ENCODE measurements at regions not wholly inside any gene's neighbourhood (a gene's known extent, or its start where the extent isn't known, plus 50 kb on each side); places are given as distances from the start of the nearest gene placed in this dataset.
"Not testable (repeated sequence)": the region's sequence is repeated elsewhere in the genome, so short reads cannot be mapped to it uniquely, and the experiment has no call there.

DNA sequence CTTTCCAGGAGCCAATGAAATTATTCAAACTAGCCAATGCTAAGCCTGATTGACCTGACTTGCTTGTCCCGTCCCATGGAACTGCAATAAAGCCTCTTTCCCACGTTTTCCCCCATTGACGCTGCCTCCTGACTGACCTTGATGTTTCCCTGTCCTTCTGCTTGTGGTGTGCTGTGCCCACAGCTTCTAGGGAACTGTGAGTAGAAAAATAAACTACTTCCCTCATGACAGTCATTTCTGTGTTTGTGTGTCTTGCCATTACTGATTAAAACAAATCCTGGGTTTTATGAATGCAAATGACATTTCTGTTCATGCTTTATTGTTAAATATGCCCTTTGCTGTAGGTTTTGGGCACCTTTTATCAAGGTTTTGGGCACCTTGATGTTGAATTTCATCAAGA, 91.3 kb upstream of the ABI1 start:
- DNase-seq (no peak), ATAC-seq (no peak)
- intact Hi-C loops (cut with DNase I), result no loop called here

DNA sequence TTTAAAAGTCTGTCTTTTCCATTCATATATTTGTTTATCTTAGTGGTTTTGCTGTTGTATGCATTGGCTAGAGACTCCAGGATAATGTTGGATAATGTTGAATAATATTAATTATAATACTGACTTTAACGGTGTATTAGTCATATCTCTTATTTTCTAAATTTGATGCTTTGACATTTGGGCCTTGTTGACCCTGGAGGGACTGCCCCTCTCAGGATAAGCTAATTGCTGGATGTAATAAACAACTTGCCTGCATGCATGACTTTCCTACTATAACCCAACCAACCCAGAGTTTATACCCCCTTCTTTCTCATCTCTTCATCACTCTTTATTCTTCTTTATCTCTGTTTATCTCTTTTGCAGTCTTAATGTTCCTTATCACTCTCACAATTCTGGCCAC, 90.9 kb upstream of the ABI1 start:
- ATAC-seq, result no peak
- intact Hi-C loops (cut with DNase I), result no loop called here

DNA sequence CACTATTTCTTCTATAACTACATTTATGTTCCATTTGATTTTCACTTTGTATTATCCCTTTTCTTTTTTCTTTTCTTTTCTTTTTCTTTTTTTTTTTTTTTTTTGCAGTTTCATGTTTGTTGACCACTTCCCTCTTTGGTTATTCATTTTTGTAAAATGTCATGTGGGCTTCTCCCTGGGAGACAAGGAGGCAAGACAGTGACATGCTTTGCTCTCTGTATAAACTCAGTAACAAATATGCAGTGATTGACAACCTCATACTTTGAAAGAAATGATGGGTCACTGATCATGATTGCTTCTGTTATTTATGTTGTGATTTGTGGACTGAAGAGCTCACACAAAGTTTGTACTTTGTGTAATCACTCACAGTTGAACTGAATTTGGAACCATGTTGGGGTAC, 90.2 kb upstream of the ABI1 start:
- ATAC-seq (no peak), DNase-seq (no peak)
- intact Hi-C loops (cut with DNase I), result no loop called here

More for the DNA sequence above, 90.9 kb upstream of the ABI1 start:
- no peak for DNase-seq

DNA sequence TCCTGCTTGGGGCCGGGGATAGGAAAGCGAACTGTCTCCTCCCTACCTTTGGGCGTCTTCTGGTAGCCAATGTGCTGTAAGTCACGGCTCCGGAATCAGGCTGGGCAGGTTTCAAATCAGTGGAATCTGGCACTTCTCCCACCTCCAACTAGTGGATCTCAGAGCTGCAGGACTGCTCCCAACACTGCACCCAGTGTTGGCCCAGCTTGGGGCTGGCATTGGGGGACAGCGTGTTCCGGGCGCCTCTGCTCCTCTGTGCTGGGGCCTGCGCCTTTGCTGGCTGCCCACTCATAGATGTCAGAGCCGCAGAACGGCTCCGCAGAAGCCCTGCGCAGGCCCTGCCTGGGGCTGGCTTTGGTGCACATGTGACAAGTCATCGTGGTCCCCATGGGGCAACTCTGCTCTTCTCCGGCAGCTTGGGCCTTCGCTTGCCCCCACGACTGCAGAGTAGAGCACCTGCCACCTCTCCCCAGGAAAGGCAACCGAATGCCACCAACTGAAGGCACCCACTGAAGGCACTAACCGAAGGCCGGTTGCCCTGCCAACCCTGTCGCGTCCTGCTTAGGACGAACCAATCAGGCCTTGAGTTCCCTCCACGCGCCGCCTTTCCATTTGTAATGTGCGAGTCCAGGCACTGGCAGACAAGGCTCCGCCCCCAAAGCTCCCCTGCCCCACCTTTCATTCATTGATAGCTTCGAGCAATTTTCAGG, 85.5 kb upstream of the ABI1 start:
- intact Hi-C loops (cut with DNase I), result no loop called here
- no peak for DNase-seq
- no peak for ATAC-seq

DNA sequence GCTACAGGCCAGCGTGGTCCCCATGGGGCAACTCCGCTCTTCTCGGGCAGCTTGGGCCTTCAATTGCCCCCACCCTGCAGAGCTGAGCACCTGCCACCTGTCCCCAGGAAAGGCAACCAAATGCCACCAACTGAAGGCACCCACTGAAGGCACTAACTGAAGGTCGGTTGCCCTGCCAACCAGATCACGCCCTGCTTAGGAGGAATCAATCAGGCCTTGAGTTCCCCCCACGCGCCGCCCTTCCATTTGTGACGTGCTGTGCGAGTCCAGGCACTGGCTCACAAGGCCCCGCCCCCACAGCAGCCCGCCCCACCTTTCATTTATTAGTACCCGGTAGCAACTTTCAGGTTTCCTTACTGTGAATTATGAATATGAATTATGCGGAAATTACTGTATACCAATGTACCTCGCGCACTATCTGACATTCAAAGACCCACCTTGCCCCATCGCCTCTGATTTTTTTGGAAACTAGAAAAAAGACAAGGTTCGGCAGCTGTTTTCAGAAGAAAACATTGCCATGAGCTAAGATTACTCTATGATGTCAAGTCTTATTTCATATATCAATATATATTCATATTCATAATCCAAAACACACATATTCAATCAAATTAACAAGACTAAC, 83.6 kb upstream of the ABI1 start:
- intact Hi-C loops (cut with DNase I), result no loop called here
- ATAC-seq (no peak), DNase-seq (no peak)

DNA sequence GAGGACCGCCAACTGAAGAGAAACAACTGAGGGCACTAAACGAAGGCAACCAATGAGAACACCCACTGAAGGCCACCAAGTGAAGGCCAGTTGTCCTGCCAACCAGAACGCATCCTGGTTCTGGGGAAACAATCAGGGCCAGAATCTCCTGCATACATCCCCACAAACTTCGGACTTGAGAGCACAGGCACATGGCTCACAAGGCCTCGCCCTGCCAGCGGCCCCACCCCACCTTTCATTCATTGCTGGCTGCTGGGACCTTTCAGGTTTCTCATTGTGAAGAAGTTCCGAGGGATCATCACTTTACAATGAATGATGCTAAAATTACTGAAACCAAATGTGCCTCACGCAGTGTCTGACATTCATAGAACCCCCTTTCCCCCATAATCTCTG, 79.2 kb upstream of the ABI1 start:
- no peak for ATAC-seq
- intact Hi-C loops (cut with DNase I), result no loop called here
- no peak for DNase-seq

DNA sequence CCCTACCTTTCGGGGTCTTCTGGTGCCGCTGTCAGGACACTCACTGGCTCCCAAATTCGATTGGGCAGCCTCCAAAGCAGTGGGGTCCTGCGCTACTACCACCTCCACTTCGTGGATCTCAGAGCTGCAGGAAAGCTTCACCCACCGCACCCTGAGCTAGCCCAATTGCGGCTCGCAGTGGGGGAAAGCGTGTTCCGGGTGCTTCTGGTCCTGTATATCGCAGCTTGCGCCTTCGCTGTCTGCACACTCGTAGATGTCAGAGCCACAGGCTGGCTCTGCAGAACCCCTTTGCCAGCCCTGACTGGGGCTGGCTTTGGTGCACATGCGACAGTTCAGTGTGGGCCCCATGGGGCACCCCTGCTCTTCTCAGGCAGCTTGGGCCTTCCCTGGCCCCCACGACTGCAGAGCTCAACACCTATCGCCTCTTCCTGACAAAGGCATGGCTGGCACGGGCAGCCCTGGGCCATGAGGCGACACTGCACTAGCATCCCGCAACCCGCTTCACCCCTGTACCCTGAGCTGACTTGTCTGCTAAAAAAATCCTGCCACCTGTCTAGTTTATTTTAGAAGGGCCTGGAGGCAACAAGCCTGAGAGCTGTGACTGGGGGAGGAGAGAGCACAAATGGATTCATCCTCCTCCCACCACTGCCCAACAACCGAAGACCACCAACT, 78.7 kb upstream of the ABI1 start:
- DNase-seq, result no peak
- intact Hi-C loops (cut with DNase I), result no loop called here
- ATAC-seq, result no peak

DNA sequence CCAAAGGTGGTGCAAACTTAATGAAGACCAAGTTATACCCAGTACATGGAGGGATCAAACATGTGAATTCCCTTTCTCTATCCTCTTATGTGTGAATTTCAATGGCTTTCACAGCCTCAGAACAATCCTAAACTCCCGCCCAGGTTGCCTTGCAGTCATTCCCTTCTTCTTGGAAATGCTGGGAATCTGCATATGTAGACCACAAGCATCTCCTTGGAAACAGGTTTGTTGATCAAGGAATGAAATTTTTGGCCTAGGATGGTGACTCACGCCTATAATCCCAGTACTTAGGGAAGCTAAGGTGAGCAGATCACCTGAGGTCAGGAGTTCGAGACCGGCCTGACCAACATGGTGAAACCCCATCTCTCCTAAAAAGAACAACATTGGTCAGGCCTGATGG, 77.8 kb upstream of the ABI1 start:
- no peak for ATAC-seq
- intact Hi-C loops (cut with DNase I), result no loop called here
- no peak for DNase-seq

DNA sequence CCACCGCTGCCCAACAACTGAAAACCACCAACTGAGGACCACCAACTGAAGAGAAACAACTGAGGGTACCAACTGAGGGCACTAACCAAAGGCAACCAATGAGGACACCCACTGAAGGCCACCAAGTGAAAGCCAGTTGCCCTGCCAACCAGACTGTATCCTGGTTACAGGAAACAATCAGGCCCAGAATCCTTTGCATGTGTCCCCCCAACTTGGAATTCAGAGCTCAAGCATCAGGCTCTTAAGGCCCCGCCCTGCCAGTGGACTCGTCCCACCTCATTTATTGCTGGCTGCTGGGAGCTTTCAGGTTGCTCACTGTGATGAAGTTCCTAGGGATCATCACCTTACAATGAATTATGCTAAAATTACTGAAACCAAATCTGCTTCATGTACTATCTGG, 76.6 kb upstream of the ABI1 start:
- intact Hi-C loops (cut with DNase I), result no loop called here
- ATAC-seq, result no peak
- no peak for DNase-seq

DNA sequence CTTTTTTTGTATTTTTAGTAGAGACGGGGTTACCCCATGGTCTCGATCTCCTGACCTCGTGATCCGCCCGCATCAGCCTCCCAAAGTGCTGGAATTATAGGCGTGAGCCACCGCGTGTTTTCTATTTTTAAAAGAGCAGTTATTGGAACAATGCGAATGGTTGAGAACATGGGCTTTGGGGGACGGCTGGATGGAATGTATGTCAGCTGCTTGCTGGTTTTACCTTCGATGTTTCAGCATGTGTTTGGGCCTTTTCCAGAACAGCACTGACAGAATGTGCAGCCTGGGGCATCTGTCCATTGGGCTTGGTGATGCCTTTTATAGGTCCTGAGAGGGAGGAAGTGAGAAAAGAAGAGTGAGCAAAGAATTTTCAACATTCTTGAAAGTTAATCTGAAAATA, 73.4 kb upstream of the ABI1 start:
- intact Hi-C loops (cut with DNase I); ATAC-seq; DNase-seq: not testable (repeated sequence)

DNA sequence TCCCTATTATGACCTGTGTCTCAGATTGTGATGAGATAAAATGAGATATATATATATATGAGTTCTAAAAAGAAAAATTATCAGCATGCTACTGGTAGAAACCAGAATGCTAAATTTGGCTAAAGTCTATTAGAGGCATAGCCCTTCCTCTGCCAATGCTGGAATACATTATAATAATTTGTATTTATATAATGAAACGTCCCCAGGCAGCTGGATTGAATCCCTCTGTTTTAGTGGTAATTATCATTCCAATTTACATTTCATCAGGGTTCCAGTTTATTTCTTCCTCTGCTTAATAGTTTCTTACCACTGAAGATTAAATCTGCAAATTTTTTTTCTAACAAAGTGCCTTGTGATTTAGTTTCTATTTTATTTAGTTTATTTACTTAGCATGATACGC, 71.8 kb upstream of the ABI1 start:
- no peak for ATAC-seq
- intact Hi-C loops (cut with DNase I), result no loop called here
- DNase-seq, result no peak

DNA sequence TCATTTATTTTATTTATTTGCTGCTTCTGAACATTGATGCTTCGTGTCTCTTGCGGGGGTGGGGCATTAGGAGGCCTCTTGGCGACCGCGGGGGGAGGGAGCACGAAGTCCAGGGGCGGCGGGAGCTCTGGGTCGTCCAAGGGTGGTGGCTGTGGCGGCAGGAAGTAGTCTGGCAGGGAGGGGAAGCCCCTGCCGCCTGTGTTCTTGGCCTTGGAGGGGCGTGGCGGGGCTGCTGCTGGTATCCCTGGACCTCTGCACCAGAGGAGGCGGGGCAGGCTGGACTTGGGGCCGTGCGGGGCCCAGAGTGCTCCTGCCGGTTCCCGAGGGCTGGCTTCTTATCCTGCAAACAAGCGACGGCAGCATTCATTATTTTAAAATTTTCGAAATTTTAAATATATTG, 70.5 kb upstream of the ABI1 start:
- DNase-seq (peak; percentile 36), ATAC-seq (peak in 1 of 2 donors; percentile 65)

DNA sequence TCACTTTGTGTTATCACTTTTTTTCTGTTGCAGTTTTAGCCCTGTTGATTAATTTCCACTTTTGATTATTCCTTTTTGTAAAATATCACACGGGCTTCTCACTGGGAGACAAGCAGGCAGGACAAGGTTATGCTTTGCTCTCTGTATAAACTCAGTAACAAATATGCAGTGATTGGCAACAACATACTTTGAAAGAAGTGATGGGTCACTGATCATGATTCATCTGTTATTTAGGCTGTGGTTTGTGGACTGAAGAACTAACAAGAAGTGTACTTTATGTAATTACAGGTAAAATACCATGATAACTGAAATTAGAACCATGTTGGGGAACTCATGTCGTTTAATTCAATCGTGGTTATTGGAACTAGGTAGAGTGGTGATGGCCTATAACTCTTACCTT, 62.1 kb upstream of the ABI1 start:
- ATAC-seq; intact Hi-C loops (cut with DNase I); DNase-seq: not testable (repeated sequence)

More for the DNA sequence above, 70.5 kb upstream of the ABI1 start:
- intact Hi-C loops (cut with DNase I), result no loop called here

DNA sequence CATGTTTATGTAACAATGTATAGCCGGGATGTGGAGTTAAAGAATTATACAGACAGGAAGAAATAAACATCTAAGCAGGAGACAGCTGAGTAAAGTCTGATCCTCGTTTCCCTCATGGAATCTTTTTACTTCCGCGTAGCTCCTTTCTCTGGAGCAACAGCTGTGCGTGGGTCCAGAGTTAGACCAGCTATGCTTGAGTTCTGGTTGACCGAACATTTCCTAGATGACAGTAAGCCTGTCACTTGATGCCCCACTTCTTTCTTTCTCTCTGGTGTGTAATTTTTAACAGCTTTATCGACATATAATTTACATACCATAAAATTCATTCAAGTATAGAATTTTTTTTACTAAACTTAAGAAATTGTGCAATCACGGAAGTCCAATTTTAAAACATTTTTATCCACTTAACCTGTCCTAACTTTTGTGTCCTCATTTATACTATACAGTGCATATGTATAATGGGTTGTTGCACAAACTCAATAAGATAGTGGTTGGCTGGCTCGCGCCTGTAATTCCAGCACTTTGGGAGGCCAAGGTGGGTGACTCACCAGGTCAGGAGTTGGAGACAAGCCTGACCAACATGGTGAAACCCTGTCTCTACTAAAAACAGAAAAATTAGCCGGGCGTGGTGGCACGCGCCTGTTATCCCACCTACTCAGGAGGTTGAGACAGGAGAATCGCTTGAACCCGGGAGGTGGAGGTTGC, 58.5 kb upstream of the ABI1 start:
- DNase-seq; intact Hi-C loops (cut with DNase I); ATAC-seq: not testable (repeated sequence)

DNA sequence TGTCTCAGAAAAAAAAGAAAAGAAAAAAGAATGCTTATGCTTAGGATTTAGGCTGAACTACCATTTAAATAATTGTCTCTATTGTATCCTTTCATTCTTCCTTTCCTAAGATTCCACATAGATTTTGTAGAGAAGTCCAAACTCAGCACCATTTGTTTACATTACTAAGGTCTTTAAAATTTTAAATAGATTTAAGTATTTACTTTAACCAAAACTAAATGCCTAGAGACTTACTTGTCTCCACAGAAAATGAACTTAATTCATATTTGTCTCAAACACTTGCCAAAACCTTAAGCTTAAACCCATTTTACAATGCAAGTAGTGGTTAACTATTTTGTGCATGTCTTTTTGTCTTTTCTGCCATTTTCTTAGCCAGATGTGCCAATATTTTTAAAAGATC, 54.1 kb upstream of the ABI1 start:
- no peak for DNase-seq
- no peak for ATAC-seq
- intact Hi-C loops (cut with DNase I), result no loop called here

DNA sequence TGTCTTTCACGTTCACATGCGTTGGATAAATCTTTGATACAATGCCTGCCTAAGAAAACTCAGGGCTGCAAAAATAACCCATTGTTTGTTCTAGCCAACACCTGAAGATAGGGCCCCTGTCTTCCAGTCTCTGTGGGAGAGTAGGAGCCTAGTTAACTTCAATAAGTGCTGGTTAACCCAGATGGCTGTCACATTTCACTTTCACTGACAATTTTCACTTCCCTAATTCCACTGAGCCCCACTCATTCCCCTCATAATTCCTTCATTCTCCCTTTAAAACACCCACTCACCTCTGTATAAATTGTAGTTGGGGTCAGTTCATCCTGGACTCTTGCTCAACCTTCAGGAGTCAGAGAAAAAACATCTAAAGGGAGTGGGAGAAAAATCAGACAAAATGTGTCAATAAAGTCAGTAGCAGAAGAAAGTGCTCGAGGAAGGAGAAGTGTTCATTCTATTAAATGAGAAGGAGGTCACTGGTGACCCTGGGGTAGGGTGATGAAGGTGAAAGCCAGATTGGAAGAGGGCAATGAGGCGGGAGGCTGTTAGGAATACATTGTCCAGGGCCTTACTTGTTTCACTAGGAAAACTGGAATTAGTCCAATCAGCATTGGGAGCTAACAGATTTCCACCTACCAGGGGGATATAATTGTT, 51.2 kb upstream of the ABI1 start:
- ATAC-seq, result no peak
- intact Hi-C loops (cut with DNase I), result no loop called here
- no peak for DNase-seq
